Lower leg skin (tissue), 3 donors: ENCODE measurements at regions not wholly inside any gene's neighbourhood (a gene's known extent, or its start where the extent isn't known, plus 50 kb on each side); places are given as distances from the start of the nearest gene placed in this dataset.

Experiments used
- POLR2A ChIP-seq, 2 donors: fragments of 450-650 bp; IDR thresholded peaks; one replicate each; pipeline ENCODE4 v1.6.1; 2016 to 2017; ENCODE audit warnings: antibody characterized with exemption in 2 of 2, mild to moderate bottlenecking in 1 of 2, moderate library complexity in 1 of 2
- TF ChIP-seq, protein P1 (sequence below), 3 donors: fragments of 450-650 bp; IDR thresholded peaks; one replicate each; pipeline ENCODE4 v1.5.1; 2016; ENCODE audit warnings: antibody characterized with exemption in 3 of 3, mild to moderate bottlenecking in 3 of 3, moderate library complexity in 2 of 3

GRCh38 chr6:752438-752837, 59.5 kb upstream of the EXOC2 start:
- TF ChIP-seq, protein P1, sequence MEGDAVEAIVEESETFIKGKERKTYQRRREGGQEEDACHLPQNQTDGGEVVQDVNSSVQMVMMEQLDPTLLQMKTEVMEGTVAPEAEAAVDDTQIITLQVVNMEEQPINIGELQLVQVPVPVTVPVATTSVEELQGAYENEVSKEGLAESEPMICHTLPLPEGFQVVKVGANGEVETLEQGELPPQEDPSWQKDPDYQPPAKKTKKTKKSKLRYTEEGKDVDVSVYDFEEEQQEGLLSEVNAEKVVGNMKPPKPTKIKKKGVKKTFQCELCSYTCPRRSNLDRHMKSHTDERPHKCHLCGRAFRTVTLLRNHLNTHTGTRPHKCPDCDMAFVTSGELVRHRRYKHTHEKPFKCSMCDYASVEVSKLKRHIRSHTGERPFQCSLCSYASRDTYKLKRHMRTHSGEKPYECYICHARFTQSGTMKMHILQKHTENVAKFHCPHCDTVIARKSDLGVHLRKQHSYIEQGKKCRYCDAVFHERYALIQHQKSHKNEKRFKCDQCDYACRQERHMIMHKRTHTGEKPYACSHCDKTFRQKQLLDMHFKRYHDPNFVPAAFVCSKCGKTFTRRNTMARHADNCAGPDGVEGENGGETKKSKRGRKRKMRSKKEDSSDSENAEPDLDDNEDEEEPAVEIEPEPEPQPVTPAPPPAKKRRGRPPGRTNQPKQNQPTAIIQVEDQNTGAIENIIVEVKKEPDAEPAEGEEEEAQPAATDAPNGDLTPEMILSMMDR (IDR thresholded peaks at IDR 0.05), result no peak
- no peak for TF ChIP-seq POLR2A (IDR thresholded peaks at IDR 0.05)
